Esophagus squamous epithelium (tissue), 5 donors: ENCODE measurements at regions not wholly inside any gene's neighbourhood (a gene's known extent, or its start where the extent isn't known, plus 50 kb on each side); places are given as distances from the start of the nearest gene placed in this dataset.
"Not testable (repeated sequence)": the region's sequence is repeated elsewhere in the genome, so short reads cannot be mapped to it uniquely, and the experiment has no call there.

Source experiments
- DNase-seq: peaks from one replicate; lab custom pipeline; 2025; lab: John Stamatoyannopoulos, UW
- H3K27ac ChIP-seq, 4 donors: fragments of 200-600 bp; sonication (generic); one replicate each; pipeline ENCODE4 v1.5.1; 2016 to 2019; ENCODE audit warnings: mild to moderate bottlenecking in 1 of 4
- H3K27me3 ChIP-seq, 4 donors: fragments of 200-600 bp; sonication (generic); 1 replicate in 3 of 4; 2 replicates in 1 of 4; pipeline versions ENCODE4 v1.5.1 to v1.6.0; 2017 to 2021; ENCODE audit warnings: antibody characterized with exemption in 1 of 4
- H3K36me3 ChIP-seq, 3 donors: fragments of 200-600 bp; sonication (generic); one replicate each; pipeline ENCODE4 v1.5.1; 2016 to 2019
- H3K4me1 ChIP-seq, 3 donors: fragments of 200-600 bp; sonication (generic); one replicate each; pipeline ENCODE4 v1.5.1; 2017 to 2019
- H3K4me3 ChIP-seq, 4 donors: fragments of 200-600 bp; sonication (generic); 1 replicate in 3 of 4; 2 replicates in 1 of 4; pipeline ENCODE4 v1.5.1; 2016 to 2019; ENCODE audit warnings: mild to moderate bottlenecking in 2 of 4, moderate library complexity in 1 of 4
- H3K9me3 ChIP-seq, 3 donors: fragments of 200-600 bp; sonication (generic); one replicate each; pipeline ENCODE4 v1.5.1; 2016 to 2019
- POLR2A ChIP-seq, 4 donors: fragments of 450-650 bp; IDR thresholded peaks; one replicate each; pipeline ENCODE4 v1.6.1; 2017; ENCODE audit warnings: antibody characterized with exemption in 4 of 4, mild to moderate bottlenecking in 4 of 4, moderate library complexity in 3 of 4
- WGBS, 2 donors: methylation state at CpG; one replicate each; pipeline ENCODE4 v1.1.5; 2018; 5-methylcytosine and 5-hydroxymethylcytosine counted together
- intact Hi-C: fragments of 100-400 bp; cut with DNase I; formaldehyde crosslinking; loops from one replicate; pipeline ENCODE4 v1.15.0; 2022
- TF ChIP-seq, protein P1 (sequence below), 6 experiments: fragments of 450-650 bp in 4 of 6; fragments of 200-600 bp in 2 of 6; sonication (generic) in 2 of 6; IDR thresholded peaks; one replicate each; pipeline ENCODE4 v1.5.1; 2016 to 2019; ENCODE audit warnings: antibody characterized with exemption in 6 of 6, mild to moderate bottlenecking in 4 of 6, moderate library complexity in 4 of 6
- donor health status: DM: yes; HTN: yes; CAD: no.

DNA sequence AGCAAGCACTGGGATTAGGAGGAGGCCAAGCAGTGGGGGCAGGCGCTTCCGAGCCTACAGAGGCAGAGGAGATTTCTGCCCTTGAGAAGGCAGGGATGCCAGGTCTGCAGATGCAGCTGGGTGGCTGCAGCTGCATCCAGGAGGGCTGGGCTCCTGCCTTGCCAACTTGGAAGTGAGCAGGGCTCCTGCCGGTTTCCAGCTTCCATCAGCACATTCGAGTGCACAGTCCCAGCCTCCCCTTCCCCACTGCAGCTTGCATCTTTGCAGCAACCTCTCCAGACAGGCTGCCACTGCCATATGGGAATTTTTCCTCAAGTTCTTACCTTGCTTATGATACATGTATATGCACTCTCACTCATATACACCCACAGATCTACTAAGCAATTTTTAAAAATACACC, 1234.3 kb upstream of the B3GALT2 start:
- Histone ChIP-seq H3K4me1 (no peaks in the 10 kb centered on the region), H3K4me3 (no peak overlapping the region), H3K27me3 (no peaks in the 10 kb centered on the region), H3K27ac (no peak overlapping the region), H3K9me3 (peaks cover 0 to 4% (median 0%) of the 10 kb centered on the region in 3 donors), H3K36me3 (no peaks in the 10 kb centered on the region)
- intact Hi-C loops = no loop called here
- WGBS, 2 donors = 77 to 80% methylated on average over 2 to 4 of the region's 4 CpGs
- no peak for DNase-seq
- TF ChIP-seq, protein P1, sequence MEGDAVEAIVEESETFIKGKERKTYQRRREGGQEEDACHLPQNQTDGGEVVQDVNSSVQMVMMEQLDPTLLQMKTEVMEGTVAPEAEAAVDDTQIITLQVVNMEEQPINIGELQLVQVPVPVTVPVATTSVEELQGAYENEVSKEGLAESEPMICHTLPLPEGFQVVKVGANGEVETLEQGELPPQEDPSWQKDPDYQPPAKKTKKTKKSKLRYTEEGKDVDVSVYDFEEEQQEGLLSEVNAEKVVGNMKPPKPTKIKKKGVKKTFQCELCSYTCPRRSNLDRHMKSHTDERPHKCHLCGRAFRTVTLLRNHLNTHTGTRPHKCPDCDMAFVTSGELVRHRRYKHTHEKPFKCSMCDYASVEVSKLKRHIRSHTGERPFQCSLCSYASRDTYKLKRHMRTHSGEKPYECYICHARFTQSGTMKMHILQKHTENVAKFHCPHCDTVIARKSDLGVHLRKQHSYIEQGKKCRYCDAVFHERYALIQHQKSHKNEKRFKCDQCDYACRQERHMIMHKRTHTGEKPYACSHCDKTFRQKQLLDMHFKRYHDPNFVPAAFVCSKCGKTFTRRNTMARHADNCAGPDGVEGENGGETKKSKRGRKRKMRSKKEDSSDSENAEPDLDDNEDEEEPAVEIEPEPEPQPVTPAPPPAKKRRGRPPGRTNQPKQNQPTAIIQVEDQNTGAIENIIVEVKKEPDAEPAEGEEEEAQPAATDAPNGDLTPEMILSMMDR (IDR thresholded peaks at IDR 0.05) = no peak
- TF ChIP-seq POLR2A (IDR thresholded peaks at IDR 0.05) = no peak

DNA sequence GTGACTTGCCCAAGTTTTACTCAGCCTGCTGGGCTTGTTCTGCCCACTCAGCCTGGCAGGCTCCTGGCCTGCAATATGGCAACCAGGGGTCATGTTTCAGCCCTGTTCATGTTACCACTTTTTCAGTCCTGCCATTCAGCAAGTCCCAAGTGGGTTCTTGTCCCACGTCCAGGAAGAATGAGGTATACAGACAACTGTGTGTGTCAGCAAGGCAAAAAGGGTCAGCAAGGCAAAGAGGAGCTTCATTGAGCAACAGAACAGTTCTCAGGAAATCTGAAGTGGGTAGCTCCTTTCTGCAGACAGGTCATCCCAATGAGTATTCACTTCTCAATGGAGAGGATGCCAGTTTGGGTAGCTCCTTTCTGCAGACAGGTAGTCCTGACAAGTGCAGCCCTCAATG, 1233.3 kb upstream of the B3GALT2 start:
- intact Hi-C loops = no loop called here
- Histone ChIP-seq H3K27ac (no peak overlapping the region), H3K9me3 (peaks cover 0 to 4% (median 0%) of the 10 kb centered on the region in 3 donors), H3K36me3 (no peaks in the 10 kb centered on the region), H3K4me3 (no peak overlapping the region), H3K4me1 (no peaks in the 10 kb centered on the region), H3K27me3 (no peaks in the 10 kb centered on the region)
- TF ChIP-seq, protein P1 (IDR thresholded peaks at IDR 0.05) = no peak
- no peak for TF ChIP-seq POLR2A (IDR thresholded peaks at IDR 0.05)
- 17 to 33% methylated on average over 1 of the region's 1 CpG for WGBS, 2 donors
- no peak for DNase-seq

DNA sequence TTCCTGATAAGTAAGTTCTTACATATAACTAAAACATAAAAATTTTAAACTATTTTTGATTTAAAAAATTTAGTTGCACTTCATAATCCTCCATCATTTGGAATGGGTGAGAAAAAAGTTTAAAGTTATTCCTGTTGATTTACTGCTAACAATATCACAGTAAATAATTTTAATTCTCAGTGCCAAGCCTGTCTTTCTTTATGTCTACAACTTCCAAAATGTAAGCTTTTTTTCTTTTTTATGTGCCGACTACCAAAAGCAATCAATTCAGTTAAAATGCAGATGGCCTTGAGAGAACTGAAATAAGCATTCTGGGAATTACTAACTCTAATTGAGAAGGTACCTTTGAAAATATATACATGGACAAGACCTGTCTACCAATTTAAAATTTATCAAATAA, 1224.3 kb upstream of the B3GALT2 start:
- DNase-seq = no peak
- Histone ChIP-seq H3K36me3 (no peaks in the 10 kb centered on the region), H3K4me1 (no peaks in the 10 kb centered on the region), H3K27ac (no peak overlapping the region), H3K27me3 (no peaks in the 10 kb centered on the region), H3K9me3 (no peaks in the 10 kb centered on the region), H3K4me3 (no peak overlapping the region)
- intact Hi-C loops = no loop called here
- TF ChIP-seq, protein P1 (IDR thresholded peaks at IDR 0.05) = no peak
- TF ChIP-seq POLR2A (IDR thresholded peaks at IDR 0.05) = no peak
- WGBS, 2 donors = 65 to 78% methylated on average over 1 of the region's 1 CpG

DNA sequence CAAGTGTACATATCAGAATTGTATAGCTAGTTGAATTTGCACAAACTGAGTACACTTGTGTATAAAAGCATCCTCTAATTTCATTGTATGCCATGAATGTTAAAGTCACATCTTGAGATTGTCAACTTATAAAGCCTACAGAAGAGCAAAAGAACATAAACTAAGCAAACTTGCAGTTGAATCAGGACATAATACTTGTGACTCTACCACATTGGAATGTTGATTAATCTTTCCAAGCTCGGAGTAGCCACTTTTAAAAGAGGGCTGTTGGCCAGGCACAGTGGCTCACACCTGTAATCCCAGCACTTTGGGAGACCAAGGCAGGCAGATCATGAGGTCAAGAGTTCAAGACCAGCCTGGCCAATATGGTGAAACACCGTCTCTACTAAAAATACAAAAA, 1220.8 kb upstream of the B3GALT2 start:
- H3K4me1 ChIP-seq, H3K27ac ChIP-seq, intact Hi-C loops, H3K36me3 ChIP-seq, H3K4me3 ChIP-seq, DNase-seq, H3K9me3 ChIP-seq, H3K27me3 ChIP-seq: not testable (repeated sequence)
- 18 to 42% methylated on average over 1 to 2 of the region's 2 CpGs for WGBS, 2 donors

DNA sequence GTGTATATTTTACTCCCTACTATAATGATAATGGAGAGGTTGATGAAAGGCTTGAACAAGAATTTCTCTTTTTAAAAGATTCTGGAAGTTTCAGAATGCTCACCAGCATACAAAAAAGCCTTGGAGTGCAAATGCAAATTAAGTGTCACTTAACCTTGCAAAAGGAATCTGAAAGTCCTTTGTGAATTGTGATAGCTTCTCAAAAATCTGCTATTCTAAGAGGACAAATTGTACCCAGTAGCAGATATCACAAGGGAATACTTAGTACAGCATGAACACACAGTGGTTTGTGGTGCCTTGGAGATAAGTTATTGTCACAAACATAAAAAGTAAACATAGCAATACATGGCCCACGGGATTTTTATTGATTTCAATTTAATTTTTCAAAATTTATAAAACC, 1208.3 kb upstream of the B3GALT2 start:
- 8 to 35% methylated on average over 1 of the region's 1 CpG for WGBS, 2 donors
- Histone ChIP-seq H3K27ac (no peak overlapping the region), H3K36me3 (no peaks in the 10 kb centered on the region), H3K27me3 (no peaks in the 10 kb centered on the region), H3K9me3 (no peaks in the 10 kb centered on the region), H3K4me1 (no peaks in the 10 kb centered on the region), H3K4me3 (no peak overlapping the region)
- no peak for TF ChIP-seq POLR2A (IDR thresholded peaks at IDR 0.05)
- TF ChIP-seq, protein P1 (IDR thresholded peaks at IDR 0.05) = no peak
- DNase-seq = no peak
- intact Hi-C loops = no loop called here

DNA sequence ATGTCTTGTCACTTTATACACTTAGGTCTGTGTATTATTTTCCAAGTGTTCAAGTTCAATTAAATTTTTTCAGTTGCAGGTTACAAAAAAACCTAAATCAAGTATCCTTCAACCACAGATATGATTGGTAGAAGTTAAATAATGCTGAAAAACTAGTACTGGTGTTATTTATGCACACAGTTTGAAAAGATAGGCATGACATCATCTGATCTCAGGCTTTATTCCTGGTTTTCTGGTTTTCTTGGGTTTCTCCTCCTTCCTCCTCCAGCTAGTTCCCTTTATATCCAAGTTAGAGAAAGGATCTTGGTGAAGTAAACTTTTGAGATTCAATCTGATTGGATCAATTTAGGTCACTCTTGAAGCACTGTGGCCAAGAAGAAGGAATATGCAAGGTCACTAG, 1201.1 kb upstream of the B3GALT2 start:
- Histone ChIP-seq H3K4me3 (no peak overlapping the region), H3K27me3 (no peaks in the 10 kb centered on the region), H3K27ac (no peak overlapping the region), H3K4me1 (no peaks in the 10 kb centered on the region), H3K9me3 (no peaks in the 10 kb centered on the region), H3K36me3 (no peaks in the 10 kb centered on the region)
- intact Hi-C loops = no loop called here
- TF ChIP-seq, protein P1 (IDR thresholded peaks at IDR 0.05) = no peak
- no peak for TF ChIP-seq POLR2A (IDR thresholded peaks at IDR 0.05)
- DNase-seq = no peak
